Testis (tissue), 2 donors: ENCODE measurements at regions not wholly inside any gene's neighbourhood (a gene's known extent, or its start where the extent isn't known, plus 50 kb on each side); places are given as distances from the start of the nearest gene placed in this dataset.

ENCODE experiments used
- DNase-seq: peaks from one replicate; pipeline ENCODE4 v3.0.0-alpha.2; 2019
- H3K27ac ChIP-seq, 2 donors: fragments of 200-600 bp; sonication (generic); one replicate each; pipeline ENCODE4 v1.5.1; 2019
- H3K27me3 ChIP-seq: fragments of 200-600 bp; sonication (generic); one replicate; pipeline ENCODE4 v1.5.1; 2019
- H3K36me3 ChIP-seq: fragments of 200-600 bp; sonication (generic); one replicate; pipeline ENCODE4 v1.5.1; 2017; ENCODE audit warnings: low read depth; ENCODE audit errors: missing control alignments
- H3K4me1 ChIP-seq: fragments of 200-600 bp; sonication (generic); one replicate; pipeline ENCODE4 v1.5.1; 2019
- H3K4me3 ChIP-seq, 2 donors: fragments of 200-600 bp; sonication (generic); one replicate each; pipeline ENCODE4 v1.5.1; 2017 to 2019
- H3K9me3 ChIP-seq: fragments of 200-600 bp; sonication (generic); one replicate; pipeline ENCODE4 v1.5.1; 2017
- POLR2A ChIP-seq: fragments of 450-650 bp; IDR thresholded peaks from one replicate; pipeline ENCODE4 v1.6.1; 2017; ENCODE audit warnings: antibody characterized with exemption, mild to moderate bottlenecking, moderate library complexity
- WGBS, 2 donors: methylation state at CpG; one replicate each; pipeline ENCODE4 v1.1.5; 2018; 5-methylcytosine and 5-hydroxymethylcytosine counted together
- intact Hi-C: fragments of 100-400 bp; cut with DNase I; formaldehyde crosslinking; loops from one replicate; pipeline ENCODE4 v1.15.1; 2023; ENCODE audit warnings: low total_unique reads
- TF ChIP-seq, protein P1 (sequence below), 3 experiments: fragments of 450-650 bp in 2 of 3; fragments of 200-600 bp in 1 of 3; sonication (generic) in 1 of 3; IDR thresholded peaks; one replicate each; pipeline ENCODE4 v1.5.1; 2016 to 2019; ENCODE audit warnings: antibody characterized with exemption in 3 of 3, mild to moderate bottlenecking in 2 of 3, moderate library complexity in 1 of 3

DNA sequence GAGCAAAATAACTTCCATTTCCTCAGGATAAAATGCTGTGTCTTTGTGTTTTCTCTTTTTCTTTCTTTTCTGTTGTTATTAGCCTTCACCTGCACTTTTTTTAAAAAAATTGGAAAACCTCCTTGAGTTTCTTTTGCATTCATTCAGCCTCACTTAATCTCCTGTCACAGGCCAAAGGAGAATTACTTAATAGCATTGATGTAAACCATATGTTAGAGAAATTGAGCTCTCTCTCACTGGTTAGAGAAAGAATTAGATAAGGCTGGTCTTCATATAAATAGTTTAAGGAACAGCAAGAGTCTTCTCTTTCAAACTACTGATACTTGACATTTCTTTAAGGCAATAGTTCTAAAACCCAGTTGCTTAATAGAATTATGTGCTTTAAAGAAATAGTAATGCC is 564.2 kb downstream of the TFAP2B start:
- DNase-seq, result no peak
- no peak overlapping the region for H3K4me3 ChIP-seq
- H3K27ac ChIP-seq, result no peak overlapping the region
- no peaks in the 10 kb centered on the region for H3K27me3 ChIP-seq
- H3K9me3 ChIP-seq, result no peaks in the 10 kb centered on the region
- no peaks in the 10 kb centered on the region for H3K36me3 ChIP-seq
- intact Hi-C loops, result no loop called here
- no peaks in the 10 kb centered on the region for H3K4me1 ChIP-seq
- TF ChIP-seq, protein P1, sequence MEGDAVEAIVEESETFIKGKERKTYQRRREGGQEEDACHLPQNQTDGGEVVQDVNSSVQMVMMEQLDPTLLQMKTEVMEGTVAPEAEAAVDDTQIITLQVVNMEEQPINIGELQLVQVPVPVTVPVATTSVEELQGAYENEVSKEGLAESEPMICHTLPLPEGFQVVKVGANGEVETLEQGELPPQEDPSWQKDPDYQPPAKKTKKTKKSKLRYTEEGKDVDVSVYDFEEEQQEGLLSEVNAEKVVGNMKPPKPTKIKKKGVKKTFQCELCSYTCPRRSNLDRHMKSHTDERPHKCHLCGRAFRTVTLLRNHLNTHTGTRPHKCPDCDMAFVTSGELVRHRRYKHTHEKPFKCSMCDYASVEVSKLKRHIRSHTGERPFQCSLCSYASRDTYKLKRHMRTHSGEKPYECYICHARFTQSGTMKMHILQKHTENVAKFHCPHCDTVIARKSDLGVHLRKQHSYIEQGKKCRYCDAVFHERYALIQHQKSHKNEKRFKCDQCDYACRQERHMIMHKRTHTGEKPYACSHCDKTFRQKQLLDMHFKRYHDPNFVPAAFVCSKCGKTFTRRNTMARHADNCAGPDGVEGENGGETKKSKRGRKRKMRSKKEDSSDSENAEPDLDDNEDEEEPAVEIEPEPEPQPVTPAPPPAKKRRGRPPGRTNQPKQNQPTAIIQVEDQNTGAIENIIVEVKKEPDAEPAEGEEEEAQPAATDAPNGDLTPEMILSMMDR (IDR thresholded peaks at IDR 0.05), result no peak

DNA sequence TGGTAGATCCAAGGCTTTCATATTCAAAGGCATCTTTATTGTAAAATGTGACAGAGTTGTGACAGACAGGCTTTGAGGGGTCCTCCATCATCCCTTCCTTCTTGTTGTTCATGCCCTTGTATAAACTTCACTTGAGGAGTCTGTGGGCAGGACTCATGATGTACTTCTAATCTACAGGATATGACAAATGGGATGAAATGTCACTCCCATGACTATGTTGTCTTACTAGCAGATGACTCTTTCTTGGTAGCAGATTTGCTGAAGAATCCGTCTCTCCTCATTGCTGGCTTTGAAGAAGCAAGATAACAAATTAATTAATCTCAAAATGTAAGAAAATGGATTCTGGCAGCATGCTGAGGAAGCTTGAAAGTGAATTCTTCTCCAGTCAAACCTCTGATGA is 566.1 kb downstream of the TFAP2B start:
- intact Hi-C loops, result no loop called here
- TF ChIP-seq, protein P1 (IDR thresholded peaks at IDR 0.05), result no peak
- TF ChIP-seq POLR2A, result no peak
- DNase-seq, result no peak

DNA sequence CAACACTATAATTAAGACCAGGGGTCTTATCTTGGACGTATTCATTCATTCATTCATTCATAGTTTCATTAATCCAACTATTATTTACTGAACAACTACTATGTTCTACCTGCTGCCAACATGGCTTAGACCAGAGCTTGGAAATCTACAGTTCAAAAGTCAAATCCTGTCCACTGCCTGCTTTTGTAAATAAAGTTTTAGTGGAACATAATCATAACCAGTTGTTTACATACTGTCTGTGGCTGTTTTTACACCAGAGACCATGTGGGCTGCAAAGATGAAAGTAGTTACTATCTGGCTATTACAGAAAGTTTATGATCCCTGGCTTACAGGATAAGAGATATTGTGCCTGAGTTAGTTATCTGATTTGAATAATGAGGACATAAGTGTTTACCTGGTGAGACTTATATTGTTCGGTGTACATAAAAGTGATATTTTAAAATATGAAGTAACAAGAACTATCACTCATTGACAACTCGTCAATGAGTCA is 567.7 kb downstream of the TFAP2B start:
- no peaks in the 10 kb centered on the region for H3K27me3 ChIP-seq
- no peak overlapping the region for H3K27ac ChIP-seq
- H3K4me1 ChIP-seq, result no peaks in the 10 kb centered on the region
- no peak for DNase-seq
- H3K36me3 ChIP-seq, result no peaks in the 10 kb centered on the region
- H3K9me3 ChIP-seq, result no peaks in the 10 kb centered on the region
- WGBS, 2 donors, result 68 to 84% methylated on average over 3 of the region's 3 CpGs
- H3K4me3 ChIP-seq, result no peak overlapping the region
- intact Hi-C loops, result no loop called here
- no peak for TF ChIP-seq POLR2A
- TF ChIP-seq, protein P1 (IDR thresholded peaks at IDR 0.05), result no peak

More for the DNA sequence above, 566.1 kb downstream of the TFAP2B start:
- WGBS, 2 donors, result 66 to 69% methylated on average over 1 of the region's 1 CpG
- Histone ChIP-seq H3K36me3 (no peaks in the 10 kb centered on the region), H3K27ac (no peak overlapping the region), H3K9me3 (no peaks in the 10 kb centered on the region), H3K27me3 (no peaks in the 10 kb centered on the region), H3K4me3 (no peak overlapping the region), H3K4me1 (no peaks in the 10 kb centered on the region)

DNA sequence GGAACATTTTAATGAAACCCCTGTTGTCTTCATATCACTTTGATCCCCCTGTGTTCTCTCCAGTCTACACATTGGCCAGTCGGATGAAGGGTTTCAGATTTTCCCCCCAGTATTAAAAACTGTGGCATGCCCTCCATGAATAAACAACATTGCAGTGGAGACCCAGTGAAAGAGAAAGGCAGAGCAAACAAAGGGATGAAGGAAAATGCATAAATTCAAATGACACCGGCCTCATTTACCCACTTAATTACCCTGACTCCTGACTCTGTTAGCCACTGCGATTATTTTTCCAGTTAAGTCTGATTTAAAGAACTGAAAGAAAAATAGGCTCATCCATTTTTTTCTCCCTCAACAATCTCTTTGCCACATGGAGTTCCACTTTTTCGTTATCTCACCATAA is 569.2 kb downstream of the TFAP2B start:
- DNase-seq, result no peak
- Histone ChIP-seq H3K4me1 (no peaks in the 10 kb centered on the region), H3K36me3 (no peaks in the 10 kb centered on the region), H3K27me3 (no peaks in the 10 kb centered on the region), H3K4me3 (no peak overlapping the region), H3K9me3 (no peaks in the 10 kb centered on the region), H3K27ac (no peak overlapping the region)
- WGBS, 2 donors, result 62 to 67% methylated on average over 4 of the region's 4 CpGs
- TF ChIP-seq, protein P1 (IDR thresholded peaks at IDR 0.05), result no peak
- no peak for TF ChIP-seq POLR2A
- intact Hi-C loops, result no loop called here

DNA sequence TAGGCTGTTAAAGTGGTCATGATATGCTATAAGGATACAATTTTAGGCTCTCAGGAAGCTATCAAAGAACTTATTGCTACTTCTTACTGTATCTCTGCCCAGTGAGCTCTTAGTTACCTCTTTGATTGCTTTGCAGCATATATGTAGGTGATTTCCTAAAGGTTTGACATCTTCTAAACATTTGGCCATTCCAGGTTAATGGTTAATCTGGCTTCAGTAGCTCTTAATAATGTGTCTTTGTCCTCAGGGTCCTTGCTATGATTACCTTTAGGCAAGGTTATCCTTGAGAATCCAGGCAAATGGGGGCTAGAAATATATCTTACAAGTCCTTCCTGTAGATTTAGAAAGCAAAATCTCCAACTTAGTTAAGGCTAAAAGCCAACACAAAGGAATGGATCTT is 575.4 kb downstream of the TFAP2B start:
- TF ChIP-seq, protein P1 (IDR thresholded peaks at IDR 0.05), result no peak
- no peak for TF ChIP-seq POLR2A
- H3K36me3 ChIP-seq, result no peaks in the 10 kb centered on the region
- intact Hi-C loops, result no loop called here
- no peak for DNase-seq
- H3K4me1 ChIP-seq, result no peaks in the 10 kb centered on the region
- H3K27ac ChIP-seq, result no peak overlapping the region
- H3K4me3 ChIP-seq, result no peak overlapping the region
- H3K9me3 ChIP-seq, result no peaks in the 10 kb centered on the region
- H3K27me3 ChIP-seq, result no peaks in the 10 kb centered on the region
